NT2/D1 (cell line): ENCODE measurements at regions not wholly inside any gene's neighbourhood (a gene's known extent, or its start where the extent isn't known, plus 50 kb on each side); places are given as distances from the start of the nearest gene placed in this dataset.

ENCODE experiments used
- SUZ12 ChIP-seq: IDR thresholded peaks from 2 replicates; pipeline ENCODE4 v1.6.1; 2011; ENCODE audit not compliant: insufficient read length, insufficient read depth; ENCODE audit errors: extremely low read depth
- YY1 ChIP-seq: IDR thresholded peaks from 2 replicates; pipeline ENCODE4 v1.6.1; 2011; ENCODE audit not compliant: insufficient read length, insufficient read depth
- ZNF274 ChIP-seq: IDR thresholded peaks from 2 replicates; pipeline ENCODE4 v1.6.1; 2011; ENCODE audit warnings: mild to moderate bottlenecking, low read depth, low read length

DNA sequence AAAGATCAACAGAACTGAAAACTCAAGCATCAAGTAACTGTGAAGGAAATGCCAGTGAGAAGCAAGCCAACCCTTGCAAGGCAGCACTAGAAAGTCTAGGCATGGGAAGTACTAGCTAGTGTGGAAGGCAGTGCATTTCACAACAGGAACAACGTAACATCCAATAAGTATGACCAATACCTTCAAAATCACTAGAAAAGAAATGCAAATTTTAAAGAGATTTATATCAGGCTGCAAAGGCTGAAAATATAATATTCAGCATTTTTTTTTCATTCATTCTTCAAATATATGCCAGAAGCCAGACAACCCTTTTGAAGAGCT is 121.9 kb downstream of the DLEU7 start:
- no peak for TF ChIP-seq ZNF274
- no peak for TF ChIP-seq YY1
- TF ChIP-seq SUZ12: no peak
